ENCODE measurements at regions not wholly inside any gene's neighbourhood (a gene's known extent, or its start where the extent isn't known, plus 50 kb on each side); places are given as distances from the start of the nearest gene placed in this dataset.

DNA sequence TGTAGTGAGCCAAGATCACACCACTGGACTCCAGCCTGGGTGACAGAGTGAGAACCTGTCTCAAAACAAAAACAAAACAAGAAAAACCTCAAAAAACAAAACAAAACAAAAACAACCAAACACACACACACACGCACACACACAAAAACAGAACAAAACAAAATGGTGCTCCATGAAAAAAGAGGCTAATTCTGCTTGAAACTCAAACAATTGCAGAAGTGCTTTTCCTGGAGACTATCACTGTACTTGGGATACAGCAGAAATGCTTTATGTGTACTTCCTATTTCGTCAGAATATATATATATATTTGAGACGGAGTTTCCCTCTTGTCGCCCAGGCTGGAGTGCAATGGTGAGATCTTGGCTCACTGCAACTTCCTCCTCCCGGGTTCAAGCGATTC is 49.9 kb upstream of the HSPA9 start:
- no peak for TF ChIP-seq CTCF (IDR thresholded peaks at IDR 0.05; ENCODE audit: poor library complexity, severe bottlenecking)
- no peak for TF ChIP-seq POLR2AphosphoS5 (IDR thresholded peaks at IDR 0.05)
- no peak for TF ChIP-seq TAF1 (IDR thresholded peaks at IDR 0.05; ENCODE audit: low read depth)
- no peak for TF ChIP-seq MXI1 (conservative IDR thresholded peaks at IDR 0.05; ENCODE audit: poor library complexity, severe bottlenecking)
- no peak for TF ChIP-seq RAD21 (conservative IDR thresholded peaks at IDR 0.05)
- TF ChIP-seq REST (IDR thresholded peaks at IDR 0.05; ENCODE audit: borderline replicate concordance), result no peak
- TF ChIP-seq EP300 (conservative IDR thresholded peaks at IDR 0.05; ENCODE audit: poor library complexity, severe bottlenecking), result no peak
- TF ChIP-seq EZH2 (IDR thresholded peaks at IDR 0.05; ENCODE audit: borderline replicate concordance, insufficient read depth, low read length, poor library complexity, severe bottlenecking), result no peak
- no peak for TF ChIP-seq SMC3 (conservative IDR thresholded peaks at IDR 0.05; ENCODE audit: poor library complexity)

All from neural cell (in vitro differentiated cells).